ENCODE measurements at regions not wholly inside any gene's neighbourhood (a gene's known extent, or its start where the extent isn't known, plus 50 kb on each side); places are given as distances from the start of the nearest gene placed in this dataset.

- TF ChIP-seq POLR2AphosphoS5 (IDR thresholded peaks at IDR 0.05; ENCODE audit: borderline replicate concordance, low read depth, low read length): no peak
- TF ChIP-seq EZH2 (IDR thresholded peaks at IDR 0.05): no peak
Observed at GRCh38 chr3:43175541-43175940, 69.7 kb upstream of the POMGNT2 start.
